NCI-H460 (cell line): ENCODE measurements at regions not wholly inside any gene's neighbourhood (a gene's known extent, or its start where the extent isn't known, plus 50 kb on each side); places are given as distances from the start of the nearest gene placed in this dataset.

Source experiments
- DNase-seq: peaks from one replicate; pipeline ENCODE4 v3.0.0-alpha.2; 2016; ENCODE audit warnings: low read depth; ENCODE audit errors: extremely low read depth

- no peak for DNase-seq
These were observed 584.6 kb downstream of the ANXA1 start for GRCh38 chr9:73736270-73736669.

GRCh38 chr9:73738741-73739530, 587.3 kb downstream of the ANXA1 start:
- no peak for DNase-seq

GRCh38 chr9:73741316-73741715, 589.7 kb downstream of the ANXA1 start:
- no peak for DNase-seq

- DNase-seq, result no peak
These were observed 590.7 kb downstream of the ANXA1 start for GRCh38 chr9:73742412-73742811.

- no peak for DNase-seq
These were observed 592.2 kb downstream of the ANXA1 start for GRCh38 chr9:73743826-73744225.

GRCh38 chr9:73745598-73745997, 593.9 kb downstream of the ANXA1 start:
- DNase-seq, result no peak

- no peak for DNase-seq
These were observed 601.5 kb downstream of the ANXA1 start for GRCh38 chr9:73753171-73753570.

GRCh38 chr9:73761905-73762304, 610.2 kb downstream of the ANXA1 start:
- no peak for DNase-seq

- DNase-seq, result no peak
These were observed 622.2 kb downstream of the ANXA1 start for GRCh38 chr9:73773896-73774295.

GRCh38 chr9:73775757-73776156, 624.1 kb downstream of the ANXA1 start:
- DNase-seq, result no peak

- DNase-seq, result no peak
These were observed 629.3 kb downstream of the ANXA1 start for GRCh38 chr9:73780916-73781315.

GRCh38 chr9:73782166-73782565, 630.5 kb downstream of the ANXA1 start:
- no peak for DNase-seq

- DNase-seq, result no peak
These were observed 647.8 kb downstream of the ANXA1 start for GRCh38 chr9:73799446-73799845.

GRCh38 chr9:73805111-73805510, 653.4 kb downstream of the ANXA1 start:
- DNase-seq, result no peak

GRCh38 chr9:73805853-73806458, 654.3 kb downstream of the ANXA1 start:
- no peak for DNase-seq

GRCh38 chr9:73806876-73807275, 655.2 kb downstream of the ANXA1 start:
- no peak for DNase-seq

- no peak for DNase-seq
These were observed 656.3 kb downstream of the ANXA1 start for GRCh38 chr9:73807952-73808351.

GRCh38 chr9:73810585-73811215, 659.0 kb downstream of the ANXA1 start:
- DNase-seq, result no peak

GRCh38 chr9:73813546-73813945, 661.9 kb downstream of the ANXA1 start:
- DNase-seq, result no peak

GRCh38 chr9:73816905-73817304, 665.2 kb downstream of the ANXA1 start:
- no peak for DNase-seq

GRCh38 chr9:73824671-73825070, 672.5 kb upstream of the RORB start:
- no peak for DNase-seq

- no peak for DNase-seq
These were observed 658.3 kb upstream of the RORB start for GRCh38 chr9:73838871-73839270.
